ENCODE measurements at regions not wholly inside any gene's neighbourhood (a gene's known extent, or its start where the extent isn't known, plus 50 kb on each side); places are given as distances from the start of the nearest gene placed in this dataset.

DNA sequence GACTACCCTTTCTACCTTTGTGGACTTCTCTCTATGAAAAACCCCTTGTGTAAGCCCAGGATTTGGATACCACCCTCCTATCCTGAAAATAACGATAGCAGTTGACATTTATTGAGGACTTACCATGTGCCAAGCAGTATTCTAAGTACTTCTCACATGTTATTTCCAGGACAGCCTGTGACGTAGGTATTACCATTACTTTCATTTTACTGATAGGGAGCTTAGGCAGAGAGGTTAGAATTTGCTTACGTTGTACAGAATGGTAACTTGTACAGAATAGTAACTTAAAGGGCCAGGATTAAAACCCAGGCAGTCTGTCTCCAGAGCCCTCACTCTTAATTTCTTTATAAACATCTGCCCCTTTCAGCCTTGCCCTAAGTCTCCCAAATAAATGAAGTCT, 138.3 kb downstream of the NTMT2 start:
- Histone ChIP-seq H3K27ac (no peak overlapping the region), H3K4me1 (no peaks in the 10 kb centered on the region), H3K9me3 (no peaks in the 10 kb centered on the region), H3K4me3 (no peak overlapping the region), H3K27me3 (no peaks in the 10 kb centered on the region), H3K36me3 (no peaks in the 10 kb centered on the region)
- ATAC-seq (no peak), FAIRE-seq (no peak), DNase-seq (no peak)
- intact Hi-C loops (cut with DNase I): no loop called here
- TF ChIP-seq, protein P1, sequence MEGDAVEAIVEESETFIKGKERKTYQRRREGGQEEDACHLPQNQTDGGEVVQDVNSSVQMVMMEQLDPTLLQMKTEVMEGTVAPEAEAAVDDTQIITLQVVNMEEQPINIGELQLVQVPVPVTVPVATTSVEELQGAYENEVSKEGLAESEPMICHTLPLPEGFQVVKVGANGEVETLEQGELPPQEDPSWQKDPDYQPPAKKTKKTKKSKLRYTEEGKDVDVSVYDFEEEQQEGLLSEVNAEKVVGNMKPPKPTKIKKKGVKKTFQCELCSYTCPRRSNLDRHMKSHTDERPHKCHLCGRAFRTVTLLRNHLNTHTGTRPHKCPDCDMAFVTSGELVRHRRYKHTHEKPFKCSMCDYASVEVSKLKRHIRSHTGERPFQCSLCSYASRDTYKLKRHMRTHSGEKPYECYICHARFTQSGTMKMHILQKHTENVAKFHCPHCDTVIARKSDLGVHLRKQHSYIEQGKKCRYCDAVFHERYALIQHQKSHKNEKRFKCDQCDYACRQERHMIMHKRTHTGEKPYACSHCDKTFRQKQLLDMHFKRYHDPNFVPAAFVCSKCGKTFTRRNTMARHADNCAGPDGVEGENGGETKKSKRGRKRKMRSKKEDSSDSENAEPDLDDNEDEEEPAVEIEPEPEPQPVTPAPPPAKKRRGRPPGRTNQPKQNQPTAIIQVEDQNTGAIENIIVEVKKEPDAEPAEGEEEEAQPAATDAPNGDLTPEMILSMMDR (IDR thresholded peaks at IDR 0.05): no peak
- WGBS, 2 donors: 63 to 69% methylated on average over 3 of the region's 3 CpGs

DNA sequence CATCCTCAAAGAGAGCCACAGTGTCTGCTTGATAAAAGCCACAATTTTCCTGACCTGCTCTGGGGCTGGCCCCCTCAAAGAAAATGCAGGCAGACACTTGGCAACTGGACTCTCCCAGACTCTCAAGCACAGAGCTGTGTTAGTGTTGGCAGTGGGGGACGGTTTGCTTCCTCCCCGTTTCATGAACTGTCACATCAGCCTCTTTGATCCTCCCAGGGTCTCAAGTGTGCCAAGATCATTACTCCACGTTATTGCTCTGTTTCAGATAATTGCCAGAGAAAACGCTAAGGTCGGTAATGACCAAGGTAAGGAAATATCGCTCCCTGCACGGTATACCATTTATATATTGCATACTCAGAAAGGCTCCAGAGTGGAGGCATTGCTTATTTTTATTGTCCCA, 138.8 kb downstream of the NTMT2 start:
- TF ChIP-seq, protein P1 (IDR thresholded peaks at IDR 0.05): no peak
- H3K9me3 ChIP-seq: no peaks in the 10 kb centered on the region
- H3K4me3 ChIP-seq: no peak overlapping the region
- 63 to 68% methylated on average over 7 of the region's 7 CpGs for WGBS, 2 donors
- DNase-seq (no peak), FAIRE-seq (no peak), ATAC-seq (no peak)
- H3K36me3 ChIP-seq: no peaks in the 10 kb centered on the region
- H3K27ac ChIP-seq: no peak overlapping the region
- intact Hi-C loops (cut with DNase I): no loop called here
- H3K27me3 ChIP-seq: no peaks in the 10 kb centered on the region
- H3K4me1 ChIP-seq: no peaks in the 10 kb centered on the region

DNA sequence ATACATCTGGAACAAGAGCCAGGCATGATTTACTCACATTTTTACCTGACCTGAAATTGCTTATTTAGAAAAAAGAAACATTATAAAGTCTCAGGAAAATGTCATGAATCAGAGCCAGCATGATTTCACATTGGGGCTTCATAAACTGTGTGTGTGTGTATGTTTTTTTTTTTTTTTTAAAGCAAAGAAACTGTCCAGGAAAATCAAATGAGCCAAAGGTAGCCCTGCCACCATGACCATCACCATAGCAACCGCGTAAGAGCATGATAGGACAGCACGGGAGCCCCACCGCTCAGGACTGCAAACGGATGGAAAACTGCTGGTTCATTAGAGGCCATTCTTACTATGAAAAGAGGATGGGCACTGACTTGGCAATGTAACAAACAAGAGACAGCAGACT, 139.2 kb downstream of the NTMT2 start:
- DNase-seq (no peak), ATAC-seq (no peak), FAIRE-seq (no peak)
- Histone ChIP-seq H3K27me3 (no peaks in the 10 kb centered on the region), H3K9me3 (no peaks in the 10 kb centered on the region), H3K27ac (no peak overlapping the region), H3K36me3 (no peaks in the 10 kb centered on the region), H3K4me1 (no peaks in the 10 kb centered on the region), H3K4me3 (no peak overlapping the region)
- 44 to 48% methylated on average over 5 of the region's 5 CpGs for WGBS, 2 donors
- intact Hi-C loops (cut with DNase I): no loop called here
- TF ChIP-seq, protein P1 (IDR thresholded peaks at IDR 0.05): no peak

DNA sequence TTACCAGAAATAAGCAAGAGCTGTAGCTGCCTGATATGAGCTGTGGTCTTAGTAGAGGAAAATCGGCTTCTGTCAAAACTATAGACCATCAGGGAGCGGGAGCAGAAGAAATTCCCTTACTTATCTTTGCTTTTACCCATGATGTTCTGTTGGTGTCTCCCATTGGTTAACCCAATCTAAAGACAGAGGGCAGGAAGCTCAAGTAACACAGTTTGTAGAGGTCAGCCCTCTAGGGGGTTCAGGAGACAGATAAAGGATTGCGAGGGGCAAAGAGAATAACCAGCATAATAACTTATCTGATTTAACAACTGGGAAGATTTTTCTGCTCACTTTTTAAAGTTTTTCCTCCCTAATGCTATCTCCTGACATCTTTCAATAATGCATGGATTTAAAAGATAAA, 142.4 kb downstream of the NTMT2 start:
- WGBS, 2 donors: 67 to 68% methylated on average over 3 of the region's 3 CpGs
- H3K9me3 ChIP-seq: no peaks in the 10 kb centered on the region
- DNase-seq (no peak), FAIRE-seq (no peak), ATAC-seq (no peak)
- H3K36me3 ChIP-seq: no peaks in the 10 kb centered on the region
- H3K27me3 ChIP-seq: no peaks in the 10 kb centered on the region
- H3K27ac ChIP-seq: no peak overlapping the region
- intact Hi-C loops (cut with DNase I): no loop called here
- no peak overlapping the region for H3K4me3 ChIP-seq
- H3K4me1 ChIP-seq: no peaks in the 10 kb centered on the region
- TF ChIP-seq, protein P1 (IDR thresholded peaks at IDR 0.05): no peak

- no peak overlapping the region for H3K4me3 ChIP-seq
- no peaks in the 10 kb centered on the region for H3K9me3 ChIP-seq
- TF ChIP-seq, protein P1 (IDR thresholded peaks at IDR 0.05): no peak
- H3K27ac ChIP-seq: no peak overlapping the region
- 74 to 81% methylated on average over 1 of the region's 1 CpG for WGBS, 2 donors
- H3K27me3 ChIP-seq: no peaks in the 10 kb centered on the region
- H3K36me3 ChIP-seq: no peaks in the 10 kb centered on the region
- DNase-seq (no peak), ATAC-seq (no peak), FAIRE-seq (no peak)
- no peaks in the 10 kb centered on the region for H3K4me1 ChIP-seq
- intact Hi-C loops (cut with DNase I): no loop called here
These were observed 144.5 kb downstream of the NTMT2 start for GRCh38 chr1:170290276-170290675.

Data from pancreas (tissue), 10 donors.